Loucy (cell line): ENCODE measurements at regions not wholly inside any gene's neighbourhood (a gene's known extent, or its start where the extent isn't known, plus 50 kb on each side); places are given as distances from the start of the nearest gene placed in this dataset.

Source experiments
- EZH2phosphoT487 ChIP-seq: fragments of 200-600 bp; IDR thresholded peaks from 2 replicates; pipeline ENCODE4 v1.6.1; 2018; ENCODE audit warnings: antibody characterized with exemption, mild to moderate bottlenecking, moderate library complexity, borderline replicate concordance
- TF ChIP-seq, protein P1 (sequence below): fragments of 200-600 bp; sonication (generic); conservative IDR thresholded peaks from 2 replicates; pipeline ENCODE4 v1.5.1; 2014; ENCODE audit warnings: mild to moderate bottlenecking, antibody characterized with exemption, low read length

DNA sequence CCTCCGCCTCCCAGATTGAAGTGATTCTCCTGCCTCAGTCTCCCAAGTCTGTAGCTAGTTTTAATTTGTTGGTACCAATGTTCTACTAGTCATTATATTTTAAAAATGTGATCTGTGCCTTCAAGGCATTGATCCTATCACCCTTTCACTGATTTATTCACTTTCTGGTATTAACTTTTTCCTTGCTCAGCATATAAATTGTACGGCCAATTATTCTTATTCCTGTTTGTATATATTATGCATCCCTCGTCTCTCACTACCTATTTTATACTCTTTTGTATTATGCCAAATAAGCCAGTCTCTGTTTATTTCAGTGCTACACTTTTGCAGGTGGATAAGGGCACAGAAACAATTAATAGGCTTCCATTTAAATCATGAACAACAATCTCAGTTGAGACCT is 620.2 kb upstream of the BCHE start:
- TF ChIP-seq, protein P1, sequence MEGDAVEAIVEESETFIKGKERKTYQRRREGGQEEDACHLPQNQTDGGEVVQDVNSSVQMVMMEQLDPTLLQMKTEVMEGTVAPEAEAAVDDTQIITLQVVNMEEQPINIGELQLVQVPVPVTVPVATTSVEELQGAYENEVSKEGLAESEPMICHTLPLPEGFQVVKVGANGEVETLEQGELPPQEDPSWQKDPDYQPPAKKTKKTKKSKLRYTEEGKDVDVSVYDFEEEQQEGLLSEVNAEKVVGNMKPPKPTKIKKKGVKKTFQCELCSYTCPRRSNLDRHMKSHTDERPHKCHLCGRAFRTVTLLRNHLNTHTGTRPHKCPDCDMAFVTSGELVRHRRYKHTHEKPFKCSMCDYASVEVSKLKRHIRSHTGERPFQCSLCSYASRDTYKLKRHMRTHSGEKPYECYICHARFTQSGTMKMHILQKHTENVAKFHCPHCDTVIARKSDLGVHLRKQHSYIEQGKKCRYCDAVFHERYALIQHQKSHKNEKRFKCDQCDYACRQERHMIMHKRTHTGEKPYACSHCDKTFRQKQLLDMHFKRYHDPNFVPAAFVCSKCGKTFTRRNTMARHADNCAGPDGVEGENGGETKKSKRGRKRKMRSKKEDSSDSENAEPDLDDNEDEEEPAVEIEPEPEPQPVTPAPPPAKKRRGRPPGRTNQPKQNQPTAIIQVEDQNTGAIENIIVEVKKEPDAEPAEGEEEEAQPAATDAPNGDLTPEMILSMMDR, result no peak
- no peak for TF ChIP-seq EZH2phosphoT487
